Uterus (tissue), 3 donors: ENCODE measurements at regions not wholly inside any gene's neighbourhood (a gene's known extent, or its start where the extent isn't known, plus 50 kb on each side); places are given as distances from the start of the nearest gene placed in this dataset.

ENCODE experiments used
- DNase-seq, 2 donors: peaks; one replicate each; pipeline ENCODE4 v3.0.0-alpha.2; 2019 to 2020
- H3K27ac ChIP-seq, 2 donors: fragments of 200-600 bp; sonication (generic); 1 replicate in 1 of 2; 2 replicates in 1 of 2; pipeline ENCODE4 v1.5.1; 2016 to 2018
- H3K27me3 ChIP-seq, 2 donors: fragments of 200-600 bp; sonication (generic); one replicate each; pipeline ENCODE4 v1.5.1; 2018 to 2019; ENCODE audit warnings: control low read depth in 1 of 2
- H3K36me3 ChIP-seq, 2 donors: fragments of 200-600 bp; sonication (generic); one replicate each; pipeline ENCODE4 v1.5.1; 2019; ENCODE audit warnings: control low read depth in 1 of 2
- H3K4me1 ChIP-seq, 2 donors: fragments of 200-600 bp; sonication (generic); one replicate each; pipeline ENCODE4 v1.5.1; 2018 to 2019; ENCODE audit warnings: control low read depth in 1 of 2
- H3K4me3 ChIP-seq, 2 donors: fragments of 200-600 bp; sonication (generic); 1 replicate in 1 of 2; 2 replicates in 1 of 2; pipeline ENCODE4 v1.5.1; 2018 to 2019; ENCODE audit warnings: mild to moderate bottlenecking in 1 of 2
- H3K9me3 ChIP-seq, 2 donors: fragments of 200-600 bp; sonication (generic); one replicate each; pipeline ENCODE4 v1.5.1; 2019; ENCODE audit warnings: control low read depth in 1 of 2
- CTCF ChIP-seq, 4 experiments: fragments of 200-600 bp in 2 of 4; fragments of 450-650 bp in 2 of 4; sonication (generic) in 2 of 4; IDR thresholded peaks; one replicate each; pipeline ENCODE4 v1.5.1; 2016 to 2019; ENCODE audit warnings: antibody characterized with exemption in 4 of 4, mild to moderate bottlenecking in 2 of 4, moderate library complexity in 1 of 4
- POLR2A ChIP-seq, 2 donors: fragments of 450-650 bp; IDR thresholded peaks; one replicate each; pipeline ENCODE4 v1.6.1; 2016; ENCODE audit warnings: antibody characterized with exemption in 2 of 2, mild to moderate bottlenecking in 1 of 2, moderate library complexity in 1 of 2
- intact Hi-C: fragments of 100-400 bp; cut with DNase I; formaldehyde crosslinking; loops from one replicate; pipeline ENCODE4 v1.15.1; 2023; ENCODE audit warnings: low total_unique reads
- donor health status: DM: yes; HTN: yes; CAD: no.

- no peaks in the 10 kb centered on the region for H3K9me3 ChIP-seq
- no peak overlapping the region for H3K27ac ChIP-seq
- TF ChIP-seq POLR2A (IDR thresholded peaks at IDR 0.05) (no peak), CTCF (IDR thresholded peaks at IDR 0.05) (no peak)
- H3K36me3 ChIP-seq: no peaks in the 10 kb centered on the region
- intact Hi-C loops: no loop called here
- H3K4me1 ChIP-seq: no peaks in the 10 kb centered on the region
- DNase-seq: no peak
- no peak overlapping the region for H3K4me3 ChIP-seq
- no peaks in the 10 kb centered on the region for H3K27me3 ChIP-seq
Measured at GRCh38 chr2:228507870-228508269, 326.4 kb upstream of the SPHKAP start.

GRCh38 chr2:228507231-228507824, 325.8 kb upstream of the SPHKAP start:
- intact Hi-C loops: no loop called here
- TF ChIP-seq CTCF (IDR thresholded peaks at IDR 0.05): no peak
- no peak for TF ChIP-seq POLR2A (IDR thresholded peaks at IDR 0.05)
- no peaks in the 10 kb centered on the region for H3K9me3 ChIP-seq
- H3K27me3 ChIP-seq: no peaks in the 10 kb centered on the region
- no peak for DNase-seq
- H3K4me3 ChIP-seq: no peak overlapping the region
- no peaks in the 10 kb centered on the region for H3K36me3 ChIP-seq
- no peak overlapping the region for H3K27ac ChIP-seq
- H3K4me1 ChIP-seq: no peaks in the 10 kb centered on the region

GRCh38 chr2:228503731-228504130, 322.2 kb upstream of the SPHKAP start:
- Histone ChIP-seq H3K4me3 (no peak overlapping the region), H3K36me3 (no peaks in the 10 kb centered on the region), H3K27ac (no peak overlapping the region), H3K27me3 (no peaks in the 10 kb centered on the region), H3K4me1 (no peaks in the 10 kb centered on the region), H3K9me3 (no peaks in the 10 kb centered on the region)
- TF ChIP-seq POLR2A (IDR thresholded peaks at IDR 0.05) (no peak), CTCF (IDR thresholded peaks at IDR 0.05) (no peak)
- no peak for DNase-seq
- intact Hi-C loops: no loop called here

GRCh38 chr2:228493852-228494251, 312.4 kb upstream of the SPHKAP start:
- no peaks in the 10 kb centered on the region for H3K36me3 ChIP-seq
- H3K9me3 ChIP-seq: no peaks in the 10 kb centered on the region
- no peaks in the 10 kb centered on the region for H3K27me3 ChIP-seq
- no peak overlapping the region for H3K4me3 ChIP-seq
- intact Hi-C loops: no loop called here
- H3K4me1 ChIP-seq: no peaks in the 10 kb centered on the region
- H3K27ac ChIP-seq: no peak overlapping the region
- no peak for DNase-seq
- no peak for TF ChIP-seq CTCF (IDR thresholded peaks at IDR 0.05)
- no peak for TF ChIP-seq POLR2A (IDR thresholded peaks at IDR 0.05)

- no peak for DNase-seq
- H3K9me3 ChIP-seq: no peaks in the 10 kb centered on the region
- H3K4me1 ChIP-seq: no peaks in the 10 kb centered on the region
- intact Hi-C loops: no loop called here
- H3K27me3 ChIP-seq: no peaks in the 10 kb centered on the region
- no peak overlapping the region for H3K27ac ChIP-seq
- no peaks in the 10 kb centered on the region for H3K36me3 ChIP-seq
- TF ChIP-seq POLR2A (IDR thresholded peaks at IDR 0.05) (no peak), CTCF (IDR thresholded peaks at IDR 0.05) (no peak)
- no peak overlapping the region for H3K4me3 ChIP-seq
Measured at GRCh38 chr2:228479014-228479413, 297.5 kb upstream of the SPHKAP start.
